OCI-LY1 (cell line): ENCODE measurements at regions not wholly inside any gene's neighbourhood (a gene's known extent, or its start where the extent isn't known, plus 50 kb on each side); places are given as distances from the start of the nearest gene placed in this dataset.

Experiments used
- H2AFZ ChIP-seq: fragments of 200-600 bp; sonication (generic), shearing (Covaris generic); 2 replicates; pipeline ENCODE4 v1.6.0; 2014; ENCODE audit warnings: antibody characterized with exemption, mild to moderate bottlenecking, low read length
- H3F3A ChIP-seq: fragments of 200-600 bp; sonication (generic), shearing (Covaris generic); 2 replicates; pipeline ENCODE4 v1.6.0; 2014; ENCODE audit warnings: mild to moderate bottlenecking, antibody characterized with exemption, low read length, moderate library complexity; ENCODE audit not compliant: insufficient read depth
- H3K27ac ChIP-seq: fragments of 200-600 bp; sonication (generic); 2 replicates; pipeline ENCODE4 v1.5.1; 2014; ENCODE audit warnings: low read length, mixed run types, mild to moderate bottlenecking, low read depth; ENCODE audit not compliant: poor library complexity, severe bottlenecking
- H3K27me3 ChIP-seq: fragments of 200-600 bp; sonication (generic); 2 replicates; pipeline ENCODE4 v1.6.0; 2014; ENCODE audit warnings: antibody characterized with exemption, mild to moderate bottlenecking, low read length, moderate library complexity; ENCODE audit not compliant: insufficient read depth
- H3K36me3 ChIP-seq: fragments of 200-600 bp; sonication (generic); 2 replicates; pipeline ENCODE4 v1.6.1; 2014; ENCODE audit warnings: mild to moderate bottlenecking, antibody characterized with exemption, low read length, moderate library complexity, mixed read lengths; ENCODE audit not compliant: insufficient read depth
- H3K4me1 ChIP-seq: fragments of 200-600 bp; sonication (generic); 2 replicates; pipeline ENCODE4 v1.5.1; 2014; ENCODE audit warnings: mild to moderate bottlenecking, low read length, moderate library complexity; ENCODE audit not compliant: insufficient read depth, severe bottlenecking
- H3K4me2 ChIP-seq: fragments of 200-600 bp; sonication (generic), shearing (Covaris generic); 2 replicates; pipeline ENCODE4 v1.6.1; 2014; ENCODE audit warnings: low read length
- H3K4me3 ChIP-seq: fragments of 200-600 bp; sonication (generic); 2 replicates; pipeline ENCODE4 v1.5.1; 2014; ENCODE audit warnings: low read length, low read depth, mild to moderate bottlenecking, mixed read lengths; ENCODE audit not compliant: poor library complexity, severe bottlenecking
- H3K79me2 ChIP-seq: fragments of 200-600 bp; shearing (Covaris generic); 2 replicates; pipeline ENCODE4 v1.6.1; 2016; ENCODE audit warnings: mixed run types, low read length, mixed read lengths; ENCODE audit not compliant: insufficient read depth
- H3K9ac ChIP-seq: fragments of 200-600 bp; sonication (generic), shearing (Covaris generic); 2 replicates; pipeline ENCODE4 v1.6.1; 2014; ENCODE audit warnings: mild to moderate bottlenecking, low read length, mixed read lengths
- H3K9me2 ChIP-seq: fragments of 200-600 bp; sonication (generic), shearing (Covaris generic); 2 replicates; pipeline ENCODE4 v1.6.1; 2014; ENCODE audit warnings: low read depth, mild to moderate bottlenecking, low read length, mixed read lengths
- H3K9me3 ChIP-seq: fragments of 200-600 bp; shearing (Covaris generic); 2 replicates; pipeline ENCODE4 v1.6.1; 2014; ENCODE audit warnings: low read length, mixed read lengths
- H4K20me1 ChIP-seq: fragments of 200-600 bp; sonication (generic), shearing (Covaris generic); 2 replicates; pipeline ENCODE4 v1.6.0; 2016; ENCODE audit warnings: mild to moderate bottlenecking, low read length; ENCODE audit not compliant: insufficient read depth
- EZH2 ChIP-seq: fragments of 200-600 bp; sonication (generic), shearing (Covaris generic); IDR thresholded peaks from 2 replicates; pipeline ENCODE4 v1.8.0; 2017; ENCODE audit warnings: borderline replicate concordance, mixed run types, mild to moderate bottlenecking, antibody characterized with exemption, low read length, moderate library complexity, mixed read lengths
- TF ChIP-seq, protein P1 (sequence below): fragments of 200-600 bp; sonication (generic), shearing (Covaris generic); IDR thresholded peaks from 2 replicates; pipeline ENCODE4 v1.5.1; 2017; ENCODE audit warnings: mild to moderate bottlenecking, antibody characterized with exemption, low read length, moderate library complexity, mixed read lengths

DNA sequence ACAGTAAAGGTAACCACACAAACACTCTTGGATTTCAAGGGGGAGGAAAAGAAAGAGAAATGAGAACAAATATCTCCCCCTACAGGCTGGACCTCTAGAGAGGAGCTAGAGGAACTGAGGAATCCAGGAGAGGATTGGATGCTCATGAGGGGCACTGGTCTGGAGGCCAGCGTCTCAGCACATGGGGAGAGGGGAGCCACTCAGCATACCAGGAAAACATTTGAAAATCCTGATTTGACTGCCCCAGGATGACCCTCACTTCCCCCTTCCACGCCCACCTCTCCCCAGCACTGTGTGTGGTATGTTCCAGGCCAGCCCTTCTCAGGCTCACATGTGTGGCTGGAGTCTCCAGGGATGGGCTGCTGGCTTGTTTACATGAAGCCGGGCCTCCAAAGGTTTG, 396.8 kb upstream of the ID2 start:
- Histone ChIP-seq H2AFZ (no peak overlapping the region), H3K27ac (no peak overlapping the region), H3K4me3 (no peak overlapping the region), H4K20me1 (no peaks in the 10 kb centered on the region), H3K4me1 (peaks cover 23% of the 10 kb centered on the region), H3K27me3 (no peaks in the 10 kb centered on the region), H3K36me3 (no peaks in the 10 kb centered on the region; the same call in 1 of the 2 replicates), H3K9me2 (no peaks in the 10 kb centered on the region), H3K4me2 (no peak overlapping the region), H3K9ac (no peak overlapping the region), H3K79me2 (no peaks in the 10 kb centered on the region), H3F3A (no peaks in the 10 kb centered on the region), H3K9me3 (no peaks in the 10 kb centered on the region)
- TF ChIP-seq EZH2: no peak
- TF ChIP-seq, protein P1, sequence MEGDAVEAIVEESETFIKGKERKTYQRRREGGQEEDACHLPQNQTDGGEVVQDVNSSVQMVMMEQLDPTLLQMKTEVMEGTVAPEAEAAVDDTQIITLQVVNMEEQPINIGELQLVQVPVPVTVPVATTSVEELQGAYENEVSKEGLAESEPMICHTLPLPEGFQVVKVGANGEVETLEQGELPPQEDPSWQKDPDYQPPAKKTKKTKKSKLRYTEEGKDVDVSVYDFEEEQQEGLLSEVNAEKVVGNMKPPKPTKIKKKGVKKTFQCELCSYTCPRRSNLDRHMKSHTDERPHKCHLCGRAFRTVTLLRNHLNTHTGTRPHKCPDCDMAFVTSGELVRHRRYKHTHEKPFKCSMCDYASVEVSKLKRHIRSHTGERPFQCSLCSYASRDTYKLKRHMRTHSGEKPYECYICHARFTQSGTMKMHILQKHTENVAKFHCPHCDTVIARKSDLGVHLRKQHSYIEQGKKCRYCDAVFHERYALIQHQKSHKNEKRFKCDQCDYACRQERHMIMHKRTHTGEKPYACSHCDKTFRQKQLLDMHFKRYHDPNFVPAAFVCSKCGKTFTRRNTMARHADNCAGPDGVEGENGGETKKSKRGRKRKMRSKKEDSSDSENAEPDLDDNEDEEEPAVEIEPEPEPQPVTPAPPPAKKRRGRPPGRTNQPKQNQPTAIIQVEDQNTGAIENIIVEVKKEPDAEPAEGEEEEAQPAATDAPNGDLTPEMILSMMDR: peak; percentile 68

DNA sequence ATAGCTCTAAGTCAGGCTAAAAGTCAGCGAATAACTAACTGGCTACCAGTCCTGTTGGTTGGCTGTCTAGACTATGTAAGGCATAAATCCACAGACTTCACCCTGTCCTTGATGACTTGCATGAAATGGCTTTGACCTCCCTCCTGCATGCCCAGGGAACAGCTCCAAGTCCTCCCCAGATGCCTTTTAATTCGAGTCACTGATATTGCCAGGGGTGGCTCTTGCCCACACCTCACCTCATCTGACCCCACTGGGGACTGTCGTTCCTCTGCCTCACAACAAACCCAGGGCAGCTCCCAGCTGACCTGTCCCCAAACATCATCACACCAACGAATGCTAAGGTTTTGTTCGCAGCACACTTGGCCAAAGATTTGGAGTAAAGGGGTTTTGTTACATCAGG, 396.0 kb upstream of the ID2 start:
- Histone ChIP-seq H3K27ac (no peak overlapping the region), H3K9me3 (no peaks in the 10 kb centered on the region), H3F3A (no peaks in the 10 kb centered on the region), H3K9ac (no peak overlapping the region), H2AFZ (no peak overlapping the region), H3K36me3 (no peaks in the 10 kb centered on the region; the same call in 1 of the 2 replicates), H3K9me2 (no peaks in the 10 kb centered on the region), H3K4me1 (peaks cover 22% of the 10 kb centered on the region), H3K4me3 (no peak overlapping the region), H3K27me3 (no peaks in the 10 kb centered on the region), H3K4me2 (no peak overlapping the region), H3K79me2 (no peaks in the 10 kb centered on the region), H4K20me1 (no peaks in the 10 kb centered on the region)
- no peak for TF ChIP-seq EZH2

DNA sequence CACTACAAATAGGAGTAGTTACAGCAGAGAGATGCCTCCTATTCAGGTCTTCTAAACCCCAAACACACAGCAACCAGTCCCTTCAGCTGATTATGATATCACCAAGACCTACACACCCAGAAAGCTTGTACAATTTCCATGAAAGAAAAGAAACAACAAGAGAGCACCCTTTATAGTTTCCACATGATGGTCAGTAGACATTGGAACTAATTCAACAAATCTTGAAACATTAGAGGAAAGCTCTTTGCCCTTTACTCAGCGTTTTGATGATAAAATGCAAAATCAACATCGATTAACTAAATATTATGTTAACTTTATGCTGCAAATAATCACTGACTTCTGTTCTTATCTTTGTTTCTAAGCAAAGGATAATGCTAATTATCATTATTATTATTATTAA, 393.6 kb upstream of the ID2 start:
- Histone ChIP-seq H3K9ac (no peak overlapping the region), H3K4me3 (no peak overlapping the region), H3K79me2 (no peaks in the 10 kb centered on the region), H3K4me2 (no peak overlapping the region), H3K27me3 (no peaks in the 10 kb centered on the region), H2AFZ (no peak overlapping the region), H3K27ac (no peak overlapping the region), H3K36me3 (no peaks in the 10 kb centered on the region; the same call in 1 of the 2 replicates), H3K9me2 (no peaks in the 10 kb centered on the region), H3F3A (no peaks in the 10 kb centered on the region), H4K20me1 (no peaks in the 10 kb centered on the region), H3K9me3 (no peaks in the 10 kb centered on the region), H3K4me1 (no peaks in the 10 kb centered on the region)
- TF ChIP-seq EZH2: no peak
- TF ChIP-seq, protein P1: no peak

DNA sequence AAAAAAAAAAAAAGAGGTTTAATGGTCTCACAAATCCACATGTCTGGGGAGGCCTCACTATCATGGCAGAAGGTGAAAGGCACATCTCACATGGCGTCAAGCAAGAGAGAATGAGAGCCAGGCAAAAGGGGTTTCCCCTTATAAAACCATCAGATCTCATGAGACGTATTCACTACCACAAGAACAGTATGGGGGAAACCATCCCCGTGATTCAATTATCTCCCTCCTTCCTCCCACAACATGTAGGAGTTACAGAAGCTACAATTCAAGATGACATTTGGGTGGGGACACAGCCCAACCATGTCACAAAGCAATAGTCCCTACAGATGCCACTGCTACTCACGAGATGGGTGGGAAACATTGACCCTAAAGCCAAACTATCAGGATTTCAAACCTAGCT, 392.7 kb upstream of the ID2 start:
- Histone ChIP-seq H3K79me2 (no peaks in the 10 kb centered on the region), H3K27ac (no peak overlapping the region), H3K4me3 (no peak overlapping the region), H3F3A (no peaks in the 10 kb centered on the region), H4K20me1 (no peaks in the 10 kb centered on the region), H3K9me3 (no peaks in the 10 kb centered on the region), H3K4me1 (no peaks in the 10 kb centered on the region), H2AFZ (no peak overlapping the region), H3K4me2 (no peak overlapping the region), H3K36me3 (no peaks in the 10 kb centered on the region; the same call in 1 of the 2 replicates), H3K9ac (no peak overlapping the region), H3K27me3 (no peaks in the 10 kb centered on the region), H3K9me2 (no peaks in the 10 kb centered on the region)
- no peak for TF ChIP-seq EZH2
- TF ChIP-seq, protein P1: no peak
